Lung (tissue), 11 donors: ENCODE measurements at regions not wholly inside any gene's neighbourhood (a gene's known extent, or its start where the extent isn't known, plus 50 kb on each side); places are given as distances from the start of the nearest gene placed in this dataset.
A peak's percentile ranks its signal among the peaks of the same experiment; 100 is the strongest.

ENCODE experiments used
- ATAC-seq: fragments of 200-7000 bp; cut with Tn5 transposase; one replicate; pipeline ENCODE4 v1.9.1; 2020; ENCODE audit warnings: moderate number of reproducible peaks; ENCODE audit not compliant: insufficient read depth, low FRiP score
- DNase-seq, 3 donors: peaks; one replicate each; pipeline ENCODE4 v3.0.0-alpha.2; 2013 to 2017
- H3K27ac ChIP-seq, 2 donors: one replicate each; pipeline ENCODE4 v1.5.1; 2013; ENCODE audit warnings: mild to moderate bottlenecking in 2 of 2, moderate library complexity in 2 of 2, control low read depth in 1 of 2, inconsistent platforms in 1 of 2, low read depth in 1 of 2, low read length in 1 of 2
- H3K27me3 ChIP-seq, 3 donors: one replicate each; pipeline ENCODE4 v1.5.1; 2013; ENCODE audit warnings: low read length in 2 of 3; ENCODE audit not compliant: control insufficient read depth in 3 of 3, insufficient read depth in 3 of 3
- H3K36me3 ChIP-seq, 4 donors: one replicate each; pipeline ENCODE4 v1.5.1; 2013; ENCODE audit warnings: low read length in 4 of 4, mild to moderate bottlenecking in 1 of 4, moderate library complexity in 1 of 4; ENCODE audit not compliant: control insufficient read depth in 4 of 4, insufficient read depth in 4 of 4
- H3K4me1 ChIP-seq, 5 donors: one replicate each; pipeline ENCODE4 v1.5.1; 2013; ENCODE audit warnings: low read length in 5 of 5, mild to moderate bottlenecking in 2 of 5, moderate library complexity in 1 of 5; ENCODE audit not compliant: control insufficient read depth in 5 of 5, insufficient read depth in 5 of 5
- H3K4me3 ChIP-seq: one replicate; pipeline ENCODE4 v1.5.1; 2013; ENCODE audit warnings: mild to moderate bottlenecking, control low read depth, moderate library complexity
- H3K9ac ChIP-seq, 2 donors: one replicate each; pipeline ENCODE4 v1.5.1; 2013; ENCODE audit warnings: low read length in 2 of 2, control low read depth in 1 of 2; ENCODE audit not compliant: insufficient read depth in 1 of 2
- H3K9me3 ChIP-seq, 4 donors: one replicate each; pipeline ENCODE4 v1.5.1; 2013; ENCODE audit warnings: low read length in 3 of 4, mild to moderate bottlenecking in 1 of 4, moderate library complexity in 1 of 4; ENCODE audit not compliant: control insufficient read depth in 4 of 4, insufficient read depth in 3 of 4
- WGBS, 2 donors: extraction: QIAGEN DNeasy Blood & Tissue Kit; methylation state at CpG; one replicate each; pipeline ENCODE4 v1.1.7; 2013; 5-methylcytosine and 5-hydroxymethylcytosine counted together
- TF ChIP-seq, protein P1 (sequence below): IDR thresholded peaks from 2 replicates; pipeline ENCODE4 v1.5.1; 2012; ENCODE audit warnings: mild to moderate bottlenecking; ENCODE audit errors: control extremely low read depth, extremely low read depth
- donor health status: control.
- donor health status: control.
- donor health status: Bipolar disorder and iron deficiency.
- donor health status: healthy.
- donor health status: DM: yes; HTN: yes; CAD: no.

DNA sequence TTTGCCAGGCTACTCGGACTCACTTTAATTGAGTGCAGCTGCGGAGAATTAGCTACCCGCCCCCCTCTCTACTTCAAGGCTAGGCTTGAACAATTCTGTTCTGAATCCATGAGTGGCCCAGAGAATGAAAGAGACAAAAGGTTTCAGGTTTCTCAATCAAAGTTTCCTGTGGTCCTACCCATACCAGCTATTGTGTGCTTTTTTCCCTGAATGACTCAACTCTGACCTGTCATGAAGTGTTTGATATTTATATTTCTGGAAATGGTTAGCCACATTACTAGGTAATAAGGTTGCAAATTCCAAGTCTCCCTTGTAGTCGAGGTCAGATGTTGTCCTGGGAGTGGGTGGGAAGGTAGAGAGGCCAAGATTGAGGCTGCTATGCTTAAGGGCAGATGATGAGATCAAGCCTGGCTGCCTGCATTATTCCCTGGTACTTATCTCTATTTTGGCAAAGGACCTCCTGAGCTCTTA, 392.7 kb upstream of the TBL1XR1 start:
- ATAC-seq (peak; percentile 53), DNase-seq (peak in 1 of 3 donors; percentile 44)
- peak overlapping the region in 1 of 2 donors; percentile 53 for H3K27ac ChIP-seq
- H3K27me3 ChIP-seq, result no peaks in the 10 kb centered on the region
- H3K4me3 ChIP-seq, result no peak overlapping the region
- no peak overlapping the region for H3K9ac ChIP-seq
- no peaks in the 10 kb centered on the region for H3K36me3 ChIP-seq
- peaks cover 0 to 3% (median 0%) of the 10 kb centered on the region in 5 donors for H3K4me1 ChIP-seq
- TF ChIP-seq, protein P1, sequence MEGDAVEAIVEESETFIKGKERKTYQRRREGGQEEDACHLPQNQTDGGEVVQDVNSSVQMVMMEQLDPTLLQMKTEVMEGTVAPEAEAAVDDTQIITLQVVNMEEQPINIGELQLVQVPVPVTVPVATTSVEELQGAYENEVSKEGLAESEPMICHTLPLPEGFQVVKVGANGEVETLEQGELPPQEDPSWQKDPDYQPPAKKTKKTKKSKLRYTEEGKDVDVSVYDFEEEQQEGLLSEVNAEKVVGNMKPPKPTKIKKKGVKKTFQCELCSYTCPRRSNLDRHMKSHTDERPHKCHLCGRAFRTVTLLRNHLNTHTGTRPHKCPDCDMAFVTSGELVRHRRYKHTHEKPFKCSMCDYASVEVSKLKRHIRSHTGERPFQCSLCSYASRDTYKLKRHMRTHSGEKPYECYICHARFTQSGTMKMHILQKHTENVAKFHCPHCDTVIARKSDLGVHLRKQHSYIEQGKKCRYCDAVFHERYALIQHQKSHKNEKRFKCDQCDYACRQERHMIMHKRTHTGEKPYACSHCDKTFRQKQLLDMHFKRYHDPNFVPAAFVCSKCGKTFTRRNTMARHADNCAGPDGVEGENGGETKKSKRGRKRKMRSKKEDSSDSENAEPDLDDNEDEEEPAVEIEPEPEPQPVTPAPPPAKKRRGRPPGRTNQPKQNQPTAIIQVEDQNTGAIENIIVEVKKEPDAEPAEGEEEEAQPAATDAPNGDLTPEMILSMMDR, result no peak
- 53 to 68% methylated on average over 4 of the region's 4 CpGs for WGBS, 2 donors
- H3K9me3 ChIP-seq, result peaks cover 0 to 3% (median 0%) of the 10 kb centered on the region in 4 donors

DNA sequence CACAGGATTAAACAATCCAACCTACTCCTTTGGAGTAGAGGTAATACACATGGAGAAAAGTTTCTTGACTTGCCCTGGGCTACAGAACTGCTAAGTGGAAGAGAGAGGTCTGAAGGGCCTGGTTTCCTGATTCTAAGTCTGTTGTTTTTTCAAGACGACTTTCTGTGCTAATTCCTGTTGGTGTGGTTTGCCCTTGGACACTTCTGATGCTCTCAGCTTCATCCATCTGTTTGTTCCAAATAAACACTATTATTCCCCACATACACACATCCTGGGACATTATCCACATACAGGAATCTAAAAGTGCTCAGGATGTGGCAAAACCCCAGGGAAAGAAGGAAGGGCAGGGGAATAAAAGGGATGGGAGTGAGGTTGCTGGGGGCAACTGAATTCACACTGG, 393.5 kb upstream of the TBL1XR1 start:
- 36 to 38% methylated on average over 1 of the region's 1 CpG for WGBS, 2 donors
- Histone ChIP-seq H3K36me3 (no peaks in the 10 kb centered on the region), H3K27me3 (no peaks in the 10 kb centered on the region), H3K9me3 (peaks cover 0 to 3% (median 0%) of the 10 kb centered on the region in 4 donors), H3K9ac (no peak overlapping the region), H3K4me3 (no peak overlapping the region), H3K4me1 (peaks cover 0 to 3% (median 0%) of the 10 kb centered on the region in 5 donors), H3K27ac (peak overlapping the region in 1 of 2 donors; percentile 5)
- TF ChIP-seq, protein P1, result no peak
- DNase-seq, result no peak
- no peak for ATAC-seq

DNA sequence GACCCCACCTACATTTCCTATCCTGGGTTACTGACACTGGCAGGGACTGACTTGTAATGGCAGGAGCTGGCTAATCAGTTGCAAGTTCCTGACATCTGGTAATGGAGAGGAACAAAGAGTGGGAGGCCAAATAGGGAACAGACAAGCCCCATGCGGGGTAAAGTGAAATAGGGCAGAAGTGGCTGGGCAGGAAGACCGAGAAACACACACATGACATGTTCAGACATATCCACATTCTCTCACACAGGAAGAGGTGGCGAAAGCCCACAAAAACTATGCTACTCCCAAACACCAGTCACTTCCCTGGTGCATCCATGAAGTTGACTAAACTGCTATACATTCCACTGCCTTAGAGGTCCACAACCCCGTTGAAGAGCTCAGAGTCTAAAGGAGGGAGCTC, 394.1 kb upstream of the TBL1XR1 start:
- H3K36me3 ChIP-seq, result no peaks in the 10 kb centered on the region
- H3K27ac ChIP-seq, result peak overlapping the region in 1 of 2 donors; percentile 69
- TF ChIP-seq, protein P1, result no peak
- no peak for DNase-seq
- peaks cover 0 to 3% (median 0%) of the 10 kb centered on the region in 4 donors for H3K9me3 ChIP-seq
- H3K27me3 ChIP-seq, result no peaks in the 10 kb centered on the region
- no peak overlapping the region for H3K9ac ChIP-seq
- ATAC-seq, result peak; percentile 60
- H3K4me3 ChIP-seq, result no peak overlapping the region
- 42 to 58% methylated on average over 4 of the region's 4 CpGs for WGBS, 2 donors
- peaks cover 0 to 8% (median under 1%) of the 10 kb centered on the region in 5 donors for H3K4me1 ChIP-seq

DNA sequence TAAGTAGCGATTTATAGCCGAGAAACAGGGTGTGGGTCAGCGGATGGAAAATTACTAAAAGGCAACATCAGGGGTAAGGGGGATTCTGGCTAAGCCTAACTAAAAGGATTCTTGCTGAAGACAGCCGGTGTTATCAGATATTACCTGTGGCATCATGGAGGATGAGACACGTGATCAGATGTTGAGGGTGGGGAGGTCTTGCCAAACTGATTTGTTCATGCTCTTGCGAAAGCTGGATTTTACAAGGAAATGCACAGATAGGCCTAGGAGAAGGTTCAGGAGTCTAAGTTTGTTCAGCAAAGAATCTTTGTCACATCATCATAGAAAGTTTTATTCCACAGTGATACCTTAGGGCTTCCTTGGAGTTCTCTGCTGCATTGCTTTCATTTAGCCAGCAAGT, 396.8 kb upstream of the TBL1XR1 start:
- DNase-seq, result no peak
- Histone ChIP-seq H3K4me1 (peaks cover 3 to 32% (median 28%) of the 10 kb centered on the region in 5 donors), H3K27me3 (no peaks in the 10 kb centered on the region), H3K4me3 (no peak overlapping the region), H3K27ac (no peak overlapping the region), H3K36me3 (no peaks in the 10 kb centered on the region), H3K9me3 (no peaks in the 10 kb centered on the region), H3K9ac (no peak overlapping the region)
- WGBS, 2 donors, result 76 to 82% methylated on average over 6 of the region's 6 CpGs
- TF ChIP-seq, protein P1, result no peak
- ATAC-seq, result no peak
